T-cell (primary cell): ENCODE measurements at regions not wholly inside any gene's neighbourhood (a gene's known extent, or its start where the extent isn't known, plus 50 kb on each side); places are given as distances from the start of the nearest gene placed in this dataset.

ENCODE experiments used
- ATAC-seq, 4 experiments: fragments of 200-7000 bp in 3 of 4; fragments of 150-1000 bp in 1 of 4; cut with Tn5 transposase; replicated peaks in 1 of 4; 1 replicate in 3 of 4; 2 replicates in 1 of 4; pipeline ENCODE4 v1.10.0; 2021; ENCODE audit warnings: moderate library complexity in 3 of 4, mild to moderate bottlenecking in 2 of 4, moderate number of reproducible peaks in 1 of 4
- CTCF ChIA-PET, 2 donors: fragments of 300-600 bp; sonication (Branson Sonifier 250); formaldehyde crosslinking; loops; one replicate each; lab custom pipeline; 2022; ENCODE audit warnings: antibody characterized with exemption in 2 of 2; lab: Charles Lee
- POLR2A ChIA-PET, 2 donors: fragments of 300-600 bp; sonication (Branson Sonifier 250); formaldehyde crosslinking; loops; one replicate each; lab custom pipeline; 2022; ENCODE audit warnings: antibody characterized with exemption in 2 of 2; lab: Charles Lee
- DNase-seq, 35 experiments: peaks; one replicate each; pipeline versions ENCODE4 v3.0.0 to v3.0.0-alpha.2; 2013 to 2023
- H3K27ac ChIP-seq: one replicate; pipeline ENCODE4 v1.5.1; 2013; ENCODE audit warnings: low read length
- H3K27me3 ChIP-seq, 2 experiments: replicated peaks in 1 of 2; 1 replicate in 1 of 2; 2 replicates in 1 of 2; pipeline versions ENCODE4 v1.6.1 to v1.7.0; 2013; ENCODE audit warnings: low read length in 1 of 2, mixed read lengths in 1 of 2; ENCODE audit not compliant: control insufficient read depth in 2 of 2, insufficient read depth in 2 of 2; ENCODE audit errors: extremely low read depth in 1 of 2
- H3K36me3 ChIP-seq, 2 donors: 1 replicate in 1 of 2; 2 replicates in 1 of 2; pipeline versions ENCODE4 v1.6.1 to v1.7.0; 2013; ENCODE audit warnings: low read length in 1 of 2; ENCODE audit not compliant: control insufficient read depth in 2 of 2, insufficient read depth in 1 of 2; ENCODE audit errors: extremely low read depth in 1 of 2
- H3K4me1 ChIP-seq, 2 experiments: 1 replicate in 1 of 2; 2 replicates in 1 of 2; pipeline versions ENCODE4 v1.6.1 to v1.7.0; 2013; ENCODE audit warnings: low read length in 2 of 2, mixed read lengths in 1 of 2; ENCODE audit not compliant: insufficient read depth in 2 of 2, control insufficient read depth in 1 of 2; ENCODE audit errors: extremely low read depth in 1 of 2
- H3K4me3 ChIP-seq, 2 donors: 1 replicate in 1 of 2; 2 replicates in 1 of 2; pipeline versions ENCODE4 v1.5.1 to v1.7.0; 2013; ENCODE audit warnings: mild to moderate bottlenecking in 2 of 2, low read length in 1 of 2, moderate library complexity in 1 of 2; ENCODE audit not compliant: control insufficient read depth in 1 of 2; ENCODE audit errors: extremely low read depth in 1 of 2
- H3K9me3 ChIP-seq: 2 replicates; pipeline ENCODE4 v1.7.0; 2013
- H3K27ac Mint-ChIP-seq, 2 donors: one replicate each; pipeline ENCODE4 v1.8.0; 2020 to 2021; ENCODE audit warnings: mild to moderate bottlenecking in 2 of 2, mixed read lengths in 2 of 2
- H3K27me3 Mint-ChIP-seq, 2 donors: one replicate each; pipeline ENCODE4 v1.8.0; 2021 to 2022; ENCODE audit warnings: mixed read lengths in 2 of 2
- H3K36me3 Mint-ChIP-seq: one replicate; pipeline ENCODE4 v1.8.0; 2021; ENCODE audit warnings: mixed read lengths
- H3K4me1 Mint-ChIP-seq, 3 donors: one replicate each; pipeline ENCODE4 v1.8.0; 2020 to 2022; ENCODE audit warnings: mixed read lengths in 3 of 3, mild to moderate bottlenecking in 1 of 3
- H3K4me3 Mint-ChIP-seq, 3 donors: one replicate each; pipeline ENCODE4 v1.8.0; 2020 to 2022; ENCODE audit warnings: mild to moderate bottlenecking in 3 of 3, mixed read lengths in 3 of 3, moderate library complexity in 3 of 3
- H3K9me3 Mint-ChIP-seq, 3 donors: one replicate each; pipeline ENCODE4 v1.8.0; 2020 to 2022; ENCODE audit warnings: mixed read lengths in 3 of 3
- whole genome bisulfite sequencing: methylation state at CpG from one replicate; pipeline ENCODE4 v1.1.5; 2013; ENCODE audit warnings: missing lambda C conversion rate; ENCODE audit not compliant: insufficient coverage; 5-methylcytosine and 5-hydroxymethylcytosine counted together

DNA sequence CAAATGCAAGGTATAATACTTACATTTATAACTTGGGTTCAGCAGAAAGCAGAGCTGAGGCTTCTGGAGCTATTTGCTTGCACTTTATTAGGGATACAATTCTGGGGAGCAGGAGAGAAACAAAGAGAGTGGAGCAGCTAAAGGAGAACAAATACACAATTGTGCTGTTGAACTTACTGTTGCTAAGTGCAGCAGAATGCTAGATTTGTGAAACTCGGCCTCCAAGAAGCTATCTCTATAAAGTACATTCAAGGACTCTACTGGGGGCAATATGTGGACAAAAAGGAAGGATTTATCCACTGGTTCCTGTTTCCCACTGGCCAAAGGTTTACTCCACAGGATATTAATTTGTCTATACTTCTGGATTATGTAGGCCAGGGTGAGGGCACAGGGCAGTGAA is 86.8 kb downstream of the PPP1R2C start:
- peaks cover 2% of the 10 kb centered on the region for H3K9me3 ChIP-seq
- H3K27ac ChIP-seq, result no peak overlapping the region
- WGBS, result no CpG with 5 or more reads among the region's 1 CpG
- no peak overlapping the region for H3K4me3 ChIP-seq
- no peaks in the 10 kb centered on the region for H3K27me3 ChIP-seq
- Mint-ChIP-seq H3K4me1 (no peaks in the 10 kb centered on the region), H3K4me3 (no peak overlapping the region), H3K36me3 (no peaks in the 10 kb centered on the region), H3K27ac (no peak overlapping the region), H3K9me3 (no peaks in the 10 kb centered on the region), H3K27me3 (peaks cover 0 to 10% of the 10 kb centered on the region in 2 donors)
- ATAC-seq (no peak), DNase-seq (no peak)
- CTCF ChIA-PET, result no interaction called here
- POLR2A ChIA-PET, result no interaction called here
- H3K4me1 ChIP-seq, result no peaks in the 10 kb centered on the region
- H3K36me3 ChIP-seq, result no peaks in the 10 kb centered on the region

GRCh38 chrX:42686706-42687105 is 91.3 kb downstream of the PPP1R2C start:
- Mint-ChIP-seq H3K27ac (no peak overlapping the region), H3K36me3 (no peaks in the 10 kb centered on the region)
- CTCF ChIA-PET, result no interaction called here

GRCh38 chrX:42686296-42686695 is 91.7 kb downstream of the PPP1R2C start:
- H3K36me3 Mint-ChIP-seq, result no peaks in the 10 kb centered on the region
- POLR2A ChIA-PET, result no interaction called here
- H3K4me3 Mint-ChIP-seq, result no peak overlapping the region
- Histone ChIP-seq H3K27me3 (no peaks in the 10 kb centered on the region), H3K27ac (no peak overlapping the region), H3K4me3 (no peak overlapping the region), H3K36me3 (no peaks in the 10 kb centered on the region), H3K9me3 (peaks cover 2% of the 10 kb centered on the region), H3K4me1 (no peaks in the 10 kb centered on the region)
- peaks cover 0 to 8% of the 10 kb centered on the region in 2 donors for H3K27me3 Mint-ChIP-seq
- H3K9me3 Mint-ChIP-seq, result no peaks in the 10 kb centered on the region
- no CpG with 5 or more reads among the region's 1 CpG for WGBS
- DNase-seq (no peak), ATAC-seq (no peak)
- CTCF ChIA-PET, result no interaction called here
- no peaks in the 10 kb centered on the region for H3K4me1 Mint-ChIP-seq
- no peak overlapping the region for H3K27ac Mint-ChIP-seq

More at GRCh38 chrX:42686706-42687105, 91.3 kb downstream of the PPP1R2C start:
- no CpG with 5 or more reads among the region's 2 CpGs for whole genome bisulfite sequencing
- no peaks in the 10 kb centered on the region for H3K4me1 ChIP-seq
- POLR2A ChIA-PET, result no interaction called here
- peaks cover 0 to 8% of the 10 kb centered on the region in 2 donors for H3K27me3 Mint-ChIP-seq
- H3K36me3 ChIP-seq, result no peaks in the 10 kb centered on the region
- no peaks in the 10 kb centered on the region for H3K4me1 Mint-ChIP-seq
- no peak overlapping the region for H3K4me3 Mint-ChIP-seq
- H3K4me3 ChIP-seq, result no peak overlapping the region
- ATAC-seq (no peak), DNase-seq (no peak)
- peaks cover 2% of the 10 kb centered on the region for H3K9me3 ChIP-seq
- no peaks in the 10 kb centered on the region for H3K27me3 ChIP-seq
- H3K9me3 Mint-ChIP-seq, result no peaks in the 10 kb centered on the region
- H3K27ac ChIP-seq, result no peak overlapping the region

GRCh38 chrX:42684065-42684464 is 93.9 kb downstream of the PPP1R2C start:
- Mint-ChIP-seq H3K4me3 (no peak overlapping the region), H3K36me3 (no peaks in the 10 kb centered on the region), H3K9me3 (no peaks in the 10 kb centered on the region), H3K4me1 (no peaks in the 10 kb centered on the region), H3K27me3 (peaks cover 0 to 8% of the 10 kb centered on the region in 2 donors), H3K27ac (no peak overlapping the region)
- Histone ChIP-seq H3K4me3 (no peak overlapping the region), H3K4me1 (no peaks in the 10 kb centered on the region), H3K27ac (no peak overlapping the region), H3K9me3 (peaks cover 2% of the 10 kb centered on the region), H3K36me3 (no peaks in the 10 kb centered on the region), H3K27me3 (no peaks in the 10 kb centered on the region)
- POLR2A ChIA-PET, result no interaction called here
- no peak for ATAC-seq
- no CpG with 5 or more reads among the region's 2 CpGs for WGBS
- DNase-seq, result no peak
- CTCF ChIA-PET, result no interaction called here

GRCh38 chrX:42680666-42681065 is 97.3 kb downstream of the PPP1R2C start:
- no peak for ATAC-seq
- DNase-seq, result no peak
- Histone ChIP-seq H3K27me3 (no peaks in the 10 kb centered on the region), H3K4me3 (no peak overlapping the region), H3K9me3 (no peaks in the 10 kb centered on the region), H3K27ac (no peak overlapping the region), H3K4me1 (no peaks in the 10 kb centered on the region), H3K36me3 (no peaks in the 10 kb centered on the region)
- CTCF ChIA-PET, result no interaction called here
- POLR2A ChIA-PET, result interaction anchor here in 1 of 2 donors (0.6 kb wide), 1 partner anchor 17 kb away, joined by 4 read pairs; no protein-coding TSS in a partner anchor
- Mint-ChIP-seq H3K27ac (no peak overlapping the region), H3K4me3 (no peak overlapping the region), H3K4me1 (no peaks in the 10 kb centered on the region), H3K27me3 (no peaks in the 10 kb centered on the region), H3K9me3 (no peaks in the 10 kb centered on the region), H3K36me3 (no peaks in the 10 kb centered on the region)
- 100% methylated on average over 1 of the region's 2 CpGs for WGBS

GRCh38 chrX:42678133-42678532 is 99.8 kb downstream of the PPP1R2C start:
- 100% methylated on average over 4 of the region's 6 CpGs for WGBS
- H3K9me3 Mint-ChIP-seq, result no peaks in the 10 kb centered on the region
- ATAC-seq (no peak), DNase-seq (no peak)
- Histone ChIP-seq H3K9me3 (no peaks in the 10 kb centered on the region), H3K4me3 (no peak overlapping the region), H3K4me1 (no peaks in the 10 kb centered on the region), H3K27me3 (no peaks in the 10 kb centered on the region), H3K27ac (no peak overlapping the region), H3K36me3 (no peaks in the 10 kb centered on the region)
- H3K4me1 Mint-ChIP-seq, result no peaks in the 10 kb centered on the region
- H3K36me3 Mint-ChIP-seq, result no peaks in the 10 kb centered on the region
- ChIA-PET POLR2A (interaction anchor here in 1 of 2 donors (0.5 kb wide), 1 partner anchor 1286 kb away, joined by 10 read pairs; no protein-coding TSS in a partner anchor), CTCF (no interaction called here)
- H3K27ac Mint-ChIP-seq, result no peak overlapping the region
- no peaks in the 10 kb centered on the region for H3K27me3 Mint-ChIP-seq
- H3K4me3 Mint-ChIP-seq, result no peak overlapping the region

- H3K27me3 Mint-ChIP-seq, result no peaks in the 10 kb centered on the region
- ChIA-PET POLR2A (no interaction called here), CTCF (no interaction called here)
- no peak overlapping the region for H3K4me3 Mint-ChIP-seq
- H3K27ac Mint-ChIP-seq, result no peak overlapping the region
- H3K9me3 Mint-ChIP-seq, result peaks cover 5 to 24% (median 10%) of the 10 kb centered on the region in 3 donors
- Histone ChIP-seq H3K4me3 (no peak overlapping the region), H3K27me3 (no peaks in the 10 kb centered on the region), H3K4me1 (no peaks in the 10 kb centered on the region), H3K27ac (no peak overlapping the region), H3K9me3 (no peaks in the 10 kb centered on the region), H3K36me3 (no peaks in the 10 kb centered on the region)
- DNase-seq (no peak), ATAC-seq (no peak)
- H3K36me3 Mint-ChIP-seq, result no peaks in the 10 kb centered on the region
- H3K4me1 Mint-ChIP-seq, result no peaks in the 10 kb centered on the region
These were observed 104.6 kb downstream of the PPP1R2C start for GRCh38 chrX:42673301-42673810.
